GM12892 (cell line): ENCODE measurements at regions not wholly inside any gene's neighbourhood (a gene's known extent, or its start where the extent isn't known, plus 50 kb on each side); places are given as distances from the start of the nearest gene placed in this dataset.

Experiments
- POLR2A ChIP-seq: IDR thresholded peaks from 2 replicates; pipeline ENCODE4 v1.6.1; 2011; ENCODE audit warnings: low read depth, low read length, control low read depth
- POLR2AphosphoS5 ChIP-seq: IDR thresholded peaks from 2 replicates; pipeline ENCODE4 v1.6.1; 2011; ENCODE audit warnings: low read depth, low read length, control low read depth
- TAF1 ChIP-seq: IDR thresholded peaks from 2 replicates; pipeline ENCODE4 v1.6.1; 2011; ENCODE audit warnings: low read depth, mild to moderate bottlenecking, control low read depth, low read length, borderline replicate concordance

DNA sequence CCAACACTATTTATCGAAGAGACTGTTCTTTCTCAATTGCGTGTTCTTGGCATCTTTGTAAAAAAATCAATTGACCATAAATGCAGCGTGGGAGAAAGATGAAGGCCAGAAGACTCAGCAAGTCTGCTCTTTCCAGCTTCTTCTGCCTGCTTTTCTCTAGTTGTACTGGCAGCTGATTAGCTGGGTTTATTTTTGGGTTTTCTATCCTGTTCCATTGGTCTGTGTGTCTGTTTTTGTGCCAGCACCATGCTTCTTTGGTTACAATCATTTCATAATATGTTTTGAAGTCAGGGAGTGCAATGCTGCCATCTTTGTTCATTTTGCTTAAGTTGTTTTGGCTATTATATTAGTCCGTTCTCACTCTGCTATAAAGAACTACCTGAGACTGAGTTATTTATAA is 201.8 kb upstream of the B3GALT2 start:
- TF ChIP-seq POLR2A (no peak), POLR2AphosphoS5 (no peak), TAF1 (no peak)
